ENCODE measurements at regions not wholly inside any gene's neighbourhood (a gene's known extent, or its start where the extent isn't known, plus 50 kb on each side); places are given as distances from the start of the nearest gene placed in this dataset.
"Not testable (repeated sequence)": the region's sequence is repeated elsewhere in the genome, so short reads cannot be mapped to it uniquely, and the experiment has no call there.

DNA sequence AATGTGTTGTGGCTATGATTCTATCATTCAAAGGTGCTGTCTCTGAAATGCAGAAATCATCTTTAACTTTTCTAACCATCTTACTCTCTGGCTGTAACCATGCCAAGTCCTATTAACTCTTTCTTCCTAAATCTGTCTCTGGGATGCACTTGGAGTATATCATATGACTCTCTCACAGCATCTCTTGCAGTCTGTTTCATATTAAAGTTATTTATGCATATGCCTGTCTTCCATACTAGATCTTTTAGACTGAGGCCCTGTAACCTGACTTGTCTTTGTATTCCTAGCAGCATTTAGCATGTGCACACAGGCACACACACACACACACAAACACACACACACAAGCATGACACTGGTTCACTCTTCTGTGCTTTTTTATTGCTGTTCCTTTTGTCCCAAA lies 320.6 kb downstream of the ETAA1 start:
- DNase-seq, result no peak

DNA sequence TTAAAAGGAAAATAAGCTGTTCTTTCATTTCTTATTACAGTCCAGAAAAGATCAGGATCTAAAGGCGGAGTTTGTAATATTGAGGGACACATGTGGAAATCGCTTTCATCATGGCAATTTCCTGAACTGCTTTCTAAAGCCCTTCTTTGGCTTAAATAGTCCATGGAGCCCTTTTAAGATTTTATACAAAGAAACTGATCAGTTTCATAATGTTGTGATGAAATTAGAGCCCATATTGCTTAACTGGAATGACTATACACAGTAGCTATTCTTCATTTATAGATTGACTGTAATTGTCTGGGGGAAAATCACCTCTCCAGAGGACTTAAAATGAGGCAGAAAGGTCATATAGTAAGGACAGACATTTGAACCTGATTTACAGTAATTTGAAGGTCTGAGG lies 322.2 kb downstream of the ETAA1 start:
- DNase-seq, result no peak

DNA sequence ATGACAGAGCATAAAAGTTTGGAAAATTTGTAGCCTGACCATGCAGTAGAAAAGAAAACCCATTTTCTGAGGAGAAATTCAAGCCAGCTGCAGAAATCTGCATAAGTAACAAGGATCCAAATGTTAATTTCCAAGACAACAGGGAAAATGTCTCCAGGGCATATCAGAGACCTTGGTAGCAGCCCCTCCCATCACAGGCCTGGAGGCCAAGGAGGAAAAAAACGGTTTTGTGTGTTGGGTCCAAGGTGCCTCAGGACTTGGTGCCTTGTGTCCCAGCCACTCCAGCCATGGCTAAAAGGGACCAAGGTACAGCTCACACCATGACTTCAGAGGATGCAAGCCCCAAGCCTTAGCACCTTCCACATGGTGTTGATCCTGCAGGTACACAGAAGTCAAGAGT lies 324.4 kb downstream of the ETAA1 start:
- no peak for DNase-seq

DNA sequence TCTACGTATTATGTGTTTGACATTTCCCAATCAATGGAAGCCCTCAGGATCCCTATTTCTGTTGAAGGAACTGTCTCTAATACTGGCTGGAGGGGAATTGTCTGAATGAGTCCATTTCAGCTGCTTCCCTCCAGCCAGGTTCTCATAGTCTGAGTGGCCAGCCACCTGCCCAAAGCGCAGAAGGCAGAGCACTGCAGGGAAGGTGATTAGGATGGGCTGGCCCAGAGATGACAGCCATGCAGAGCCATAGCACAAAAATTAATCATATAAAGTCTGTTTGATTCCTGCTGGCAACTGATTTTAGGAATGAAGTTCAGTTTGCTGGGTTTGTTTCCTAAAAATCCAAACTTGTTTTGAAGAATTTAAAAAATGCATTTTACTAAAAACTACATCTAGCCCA lies 327.1 kb downstream of the ETAA1 start:
- no peak for DNase-seq

DNA sequence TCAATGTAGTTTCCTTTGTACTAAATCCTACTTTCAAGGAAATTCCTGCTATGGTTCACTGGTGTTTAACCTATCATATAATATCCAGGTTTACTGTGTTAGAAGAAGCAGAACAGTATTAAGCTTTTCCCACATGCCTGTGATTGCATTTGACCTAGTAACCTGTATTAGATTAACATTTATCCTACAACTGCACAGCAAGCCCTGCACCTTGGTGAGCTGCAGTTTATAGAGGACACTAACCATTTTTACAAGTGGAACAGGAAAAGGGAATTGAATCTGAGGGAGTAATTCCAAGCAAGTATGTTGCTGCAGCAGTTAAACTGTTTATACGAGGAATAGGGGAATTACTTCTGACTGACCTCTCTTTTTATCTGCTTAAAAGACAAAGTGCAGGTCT lies 328.6 kb downstream of the ETAA1 start:
- DNase-seq, result no peak

DNA sequence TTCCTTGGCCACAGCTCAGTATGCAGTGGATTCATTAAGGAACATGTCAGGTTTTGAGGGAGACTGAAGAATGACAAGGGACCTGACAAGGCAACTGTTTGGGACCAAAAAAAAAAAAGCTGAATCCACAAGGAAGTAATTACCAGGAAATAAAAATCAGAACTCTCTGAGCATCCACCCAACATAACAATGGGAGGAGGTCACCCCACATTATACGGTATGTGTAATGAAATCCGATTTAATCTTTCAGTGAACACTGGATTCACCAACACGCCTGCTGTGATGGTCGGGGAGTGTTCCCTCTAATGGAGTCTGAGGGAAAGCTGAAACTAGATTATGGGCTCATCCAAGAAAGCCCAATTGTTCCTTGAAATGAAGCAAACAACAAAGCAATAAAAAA lies 329.3 kb downstream of the ETAA1 start:
- DNase-seq, result no peak

DNA sequence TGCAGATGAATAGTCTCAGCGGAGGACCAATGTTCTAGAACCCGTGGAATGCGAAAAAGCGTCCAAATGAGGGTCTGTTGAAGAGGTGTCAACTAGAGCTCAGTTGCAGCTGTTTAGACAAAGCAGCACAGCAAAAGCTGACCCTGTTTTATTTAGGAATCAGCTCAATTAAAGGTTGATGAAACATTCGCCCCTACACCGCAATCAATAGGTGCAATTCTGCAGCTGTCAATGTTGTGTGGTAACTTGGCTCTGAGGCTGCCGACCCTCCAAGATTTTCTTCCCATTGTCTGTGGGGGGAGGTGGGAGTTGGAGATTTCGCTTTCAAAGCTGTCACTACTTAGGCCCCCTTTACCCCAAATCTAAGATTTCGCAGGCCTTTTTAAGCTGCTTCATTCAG lies 330.0 kb downstream of the ETAA1 start:
- no peak for DNase-seq

DNA sequence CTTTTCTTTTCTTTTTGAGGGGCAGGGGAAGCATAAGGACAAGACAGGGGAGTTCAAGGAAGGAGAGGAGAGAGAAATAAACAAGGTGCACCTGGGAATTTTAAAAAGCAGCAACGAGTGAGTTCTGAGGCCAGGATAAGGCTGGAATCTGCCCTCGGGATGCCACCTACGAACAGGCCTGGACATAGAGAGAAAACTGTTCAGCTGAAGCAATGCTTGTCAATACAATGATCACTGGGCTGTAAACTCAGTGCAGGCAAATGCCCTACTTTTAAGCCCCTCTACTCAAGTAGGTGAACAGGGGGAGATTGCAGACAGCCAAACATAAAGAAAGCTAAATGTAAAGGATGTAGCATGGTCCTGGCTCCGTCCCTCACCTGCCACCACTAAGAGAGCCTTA lies 330.5 kb downstream of the ETAA1 start:
- no peak for DNase-seq

DNA sequence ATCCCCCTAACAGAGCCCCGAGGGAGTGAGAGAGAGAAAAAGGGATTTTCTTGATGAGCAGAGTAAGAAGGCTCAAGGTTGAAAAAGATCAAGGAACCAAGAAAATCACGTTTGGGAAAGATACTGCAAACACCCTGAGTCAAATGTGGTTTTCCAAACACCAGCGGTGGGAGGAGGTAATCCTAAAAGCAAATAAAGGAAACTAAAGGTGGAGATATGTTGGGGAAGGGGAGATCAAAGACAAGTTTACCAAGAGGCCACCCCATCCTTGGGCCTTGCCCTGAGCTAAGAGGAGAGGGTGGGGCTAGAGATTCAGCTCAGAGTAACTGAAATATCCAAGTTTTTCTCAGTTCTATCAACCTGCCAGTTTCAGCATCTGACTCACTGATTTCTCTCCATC lies 332.3 kb downstream of the ETAA1 start:
- DNase-seq, result no peak

DNA sequence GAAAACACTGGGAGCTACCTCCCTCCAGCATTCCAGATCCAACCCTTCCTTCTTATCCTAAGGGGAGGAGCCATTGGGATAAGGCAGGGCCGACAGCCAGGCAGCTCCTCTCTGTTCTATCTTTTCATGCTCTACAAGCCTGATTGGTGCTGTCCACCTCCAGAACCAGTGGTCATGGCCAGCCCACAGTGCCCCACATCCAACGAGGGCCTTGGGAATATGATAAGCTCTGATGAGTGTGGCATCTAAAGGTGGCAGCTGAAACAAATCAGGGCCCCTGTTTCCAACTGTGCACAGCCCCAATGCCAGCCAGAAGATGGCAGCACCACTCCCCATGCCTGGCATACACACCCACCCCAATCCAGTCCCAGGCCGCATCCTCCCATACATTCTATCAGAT lies 329.3 kb downstream of the C1D start:
- DNase-seq, result no peak

DNA sequence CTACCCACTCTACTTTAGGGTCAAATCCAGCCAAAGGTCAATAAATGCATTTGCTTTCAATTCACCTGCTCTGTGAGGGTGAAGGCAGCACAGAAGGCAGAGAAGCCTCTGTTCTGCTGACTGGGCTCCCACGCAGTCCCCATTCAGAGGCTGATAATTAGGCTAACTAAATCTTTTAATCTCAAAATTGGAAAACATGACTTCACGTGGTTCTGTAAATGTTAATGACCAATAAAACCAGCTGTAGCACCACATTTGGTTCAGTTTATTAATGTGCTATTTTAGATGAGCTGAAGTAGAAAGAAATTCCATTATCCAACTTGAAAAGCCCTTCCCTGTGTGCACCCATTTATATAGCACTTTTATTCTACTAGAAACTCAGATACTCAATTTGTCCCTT lies 310.6 kb downstream of the C1D start:
- DNase-seq, result no peak

DNA sequence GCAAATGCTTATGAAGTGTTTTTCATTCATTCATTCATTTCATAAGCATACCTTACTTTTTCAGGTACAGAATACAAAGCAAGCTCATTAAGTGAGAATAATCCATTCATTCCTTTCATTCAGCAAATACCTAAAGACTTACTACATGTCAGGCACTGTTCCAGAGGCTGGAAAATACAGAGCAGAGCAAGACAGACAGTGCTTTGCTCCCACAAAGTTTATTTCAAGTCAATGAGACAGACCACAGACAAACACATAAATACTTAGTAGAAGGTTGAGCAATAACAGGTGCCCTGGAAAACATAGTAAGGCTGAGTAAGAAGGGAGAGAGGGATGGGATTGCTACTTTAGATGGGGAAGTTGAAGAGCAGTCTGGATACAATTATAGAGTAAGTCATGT lies 309.8 kb downstream of the C1D start:
- no peak for DNase-seq

DNA sequence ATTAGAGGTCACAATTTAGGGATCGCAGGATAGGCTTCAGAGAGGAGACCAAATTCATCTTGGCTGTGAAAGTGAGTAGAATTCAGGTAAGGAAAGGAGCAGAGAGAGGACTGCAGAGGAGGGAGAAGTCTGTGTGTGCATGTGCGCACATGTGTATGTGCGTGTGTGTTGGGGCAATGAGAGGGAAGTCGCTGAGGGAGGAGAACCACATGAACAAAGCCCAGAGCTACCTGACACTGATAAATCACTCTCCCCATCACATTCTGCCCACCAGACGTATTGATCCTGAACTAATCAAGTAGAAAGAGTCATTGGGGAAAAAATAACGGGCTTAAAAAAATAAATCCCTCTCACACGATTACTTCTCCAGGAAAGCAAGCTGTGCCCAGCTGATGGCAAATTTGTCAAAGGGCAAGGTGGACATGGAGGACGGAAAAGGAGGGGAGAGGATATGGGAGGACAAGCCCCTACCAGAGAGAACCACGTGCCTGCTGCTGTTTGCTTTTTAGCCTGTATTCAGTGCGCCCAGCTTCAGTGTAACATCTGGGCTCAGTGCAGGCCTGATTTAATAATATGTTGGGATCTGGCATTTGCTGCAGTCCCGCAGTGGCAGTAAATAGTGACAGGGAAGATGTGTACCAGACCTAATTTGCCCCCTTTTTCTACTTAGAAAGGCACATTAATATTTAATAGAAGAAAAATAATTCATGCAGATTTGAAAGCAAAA lies 307.5 kb downstream of the C1D start:
- DNase-seq, result no peak

DNA sequence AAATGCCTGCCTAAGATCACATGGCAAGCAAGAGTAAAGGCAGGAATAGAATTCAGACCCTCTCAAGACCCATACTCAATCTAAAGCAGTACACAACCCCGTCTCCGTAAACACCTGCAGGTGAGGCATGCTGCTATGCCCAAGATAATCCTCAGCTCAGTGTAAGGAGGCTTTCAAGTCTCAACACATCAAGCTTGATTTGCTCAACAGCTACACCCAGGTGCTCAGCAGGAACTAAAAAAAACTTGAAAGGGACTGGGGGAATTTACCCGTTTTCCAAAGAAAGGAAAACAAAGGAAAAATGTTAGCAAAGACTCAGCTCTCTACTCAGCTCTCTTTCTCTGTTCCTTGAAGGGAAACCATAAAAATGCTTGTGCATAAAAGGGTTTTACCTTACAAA lies 301.8 kb downstream of the C1D start:
- no peak for DNase-seq

DNA sequence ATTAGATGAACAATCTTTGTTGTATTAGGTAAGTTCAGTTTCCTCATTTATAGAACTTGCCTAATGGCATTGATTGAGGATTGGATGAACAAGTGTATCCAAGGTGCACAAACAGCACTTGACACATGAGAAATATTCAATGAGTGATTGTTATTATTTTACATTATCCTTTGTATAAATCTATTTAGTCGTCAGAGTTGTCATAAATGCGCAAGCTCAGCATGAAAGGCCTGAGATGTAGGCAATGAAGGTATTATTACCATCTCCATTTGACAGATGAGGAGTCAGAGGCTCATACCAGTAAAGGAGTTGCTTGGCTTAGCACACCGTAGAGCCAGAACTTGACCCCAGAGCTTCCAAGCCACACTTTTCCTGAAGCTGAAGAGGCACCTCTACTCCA lies 291.4 kb downstream of the C1D start:
- no peak for DNase-seq

DNA sequence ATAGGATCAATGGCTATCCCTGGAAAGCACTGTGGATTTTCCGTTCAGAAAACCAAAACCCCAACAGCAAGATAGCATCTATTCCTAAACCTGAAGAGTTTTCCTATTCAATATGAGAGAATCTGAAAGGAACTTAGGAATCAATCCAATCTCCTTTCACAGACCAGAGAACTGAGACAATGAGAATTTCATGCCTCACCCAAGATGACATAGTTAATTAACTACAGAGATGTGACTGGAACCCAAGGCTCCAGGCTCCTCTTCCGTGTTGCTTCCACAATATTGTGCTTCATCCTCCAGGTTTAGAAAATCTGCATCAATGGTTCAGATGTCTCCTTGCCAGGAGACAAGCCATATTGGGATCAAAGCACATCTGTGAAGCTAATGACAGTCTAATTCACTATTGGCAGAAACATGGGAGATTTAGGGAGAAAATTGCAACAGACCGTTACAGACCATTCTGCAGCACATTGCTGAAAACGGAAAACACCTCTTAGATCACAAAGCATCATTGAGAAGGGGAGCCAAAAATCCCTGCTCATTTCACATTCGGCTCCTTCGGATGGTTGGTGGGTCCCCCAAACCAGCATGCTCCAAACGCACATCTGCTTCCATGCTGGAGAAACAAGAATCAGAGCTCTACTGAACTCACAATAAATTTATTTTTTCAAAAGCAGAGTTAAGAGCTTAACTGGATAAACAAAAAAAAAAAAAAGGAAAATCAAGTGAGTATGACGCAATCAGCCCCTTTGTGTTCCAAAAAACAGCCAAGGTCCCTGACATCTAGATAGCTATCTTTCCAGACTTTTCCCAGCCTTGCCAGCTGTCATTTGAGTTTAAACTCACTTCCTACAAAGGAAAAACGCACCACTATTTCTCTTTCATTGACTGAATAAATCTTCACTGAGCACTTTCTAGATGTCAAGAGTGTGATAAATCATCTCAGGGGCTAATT lies 290.3 kb downstream of the C1D start:
- DNase-seq, result no peak

DNA sequence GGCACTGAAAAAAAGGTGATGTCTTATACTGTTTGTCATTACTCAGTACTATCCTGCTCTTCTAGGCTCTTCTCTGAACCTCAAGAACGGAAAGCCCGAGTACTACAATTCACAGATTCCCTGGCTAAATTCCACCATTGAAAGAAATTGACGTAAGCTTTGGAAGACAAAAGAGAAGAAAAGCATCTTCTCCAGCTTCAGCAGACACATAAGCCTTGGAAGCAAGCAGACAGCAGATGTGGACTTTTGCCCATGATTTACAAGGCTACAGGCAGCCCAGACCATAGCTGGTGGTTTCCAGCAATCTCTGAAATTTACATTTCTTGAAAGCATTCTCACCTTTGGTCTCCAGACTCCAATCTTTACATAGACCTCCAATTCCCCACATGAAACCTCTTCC lies 289.0 kb downstream of the C1D start:
- DNase-seq, result no peak

DNA sequence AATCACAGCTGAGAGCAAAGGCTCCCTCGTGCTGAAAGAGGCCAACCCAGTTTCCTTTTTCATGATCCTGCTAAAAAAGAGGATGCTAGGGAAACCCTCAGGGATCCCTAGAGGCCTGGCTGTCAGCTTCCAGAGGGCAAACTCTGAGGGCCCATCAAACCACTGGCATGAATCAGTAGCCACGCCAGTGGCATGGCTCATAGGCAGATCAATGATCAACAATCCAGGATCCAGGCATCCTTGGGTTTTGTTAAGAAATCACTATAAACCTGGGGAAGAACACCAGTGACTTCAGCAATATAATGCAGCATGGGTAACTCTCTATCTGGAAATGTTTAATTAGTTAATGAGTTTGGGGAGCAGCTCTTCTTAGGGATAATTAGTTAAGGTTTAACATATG lies 286.5 kb downstream of the C1D start:
- no peak for DNase-seq

DNA sequence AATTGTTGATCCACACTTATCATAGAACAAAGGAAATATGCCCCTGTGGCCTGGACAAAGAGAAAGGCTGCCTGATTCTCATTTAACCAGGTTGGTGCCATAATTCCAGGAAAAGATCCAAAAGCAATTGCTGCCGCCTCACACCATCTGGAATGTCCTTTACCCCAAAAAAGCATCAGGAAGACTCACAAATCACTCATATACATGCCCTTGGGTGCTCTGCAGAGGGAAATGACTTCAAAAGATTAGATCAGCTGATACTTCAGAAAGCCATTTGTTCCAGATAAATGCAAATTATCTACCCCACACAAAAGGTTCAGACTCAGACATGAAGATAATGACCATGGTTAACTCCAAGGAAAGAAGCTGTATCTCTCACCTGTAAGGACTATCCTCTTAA lies 285.8 kb downstream of the C1D start:
- no peak for DNase-seq

DNA sequence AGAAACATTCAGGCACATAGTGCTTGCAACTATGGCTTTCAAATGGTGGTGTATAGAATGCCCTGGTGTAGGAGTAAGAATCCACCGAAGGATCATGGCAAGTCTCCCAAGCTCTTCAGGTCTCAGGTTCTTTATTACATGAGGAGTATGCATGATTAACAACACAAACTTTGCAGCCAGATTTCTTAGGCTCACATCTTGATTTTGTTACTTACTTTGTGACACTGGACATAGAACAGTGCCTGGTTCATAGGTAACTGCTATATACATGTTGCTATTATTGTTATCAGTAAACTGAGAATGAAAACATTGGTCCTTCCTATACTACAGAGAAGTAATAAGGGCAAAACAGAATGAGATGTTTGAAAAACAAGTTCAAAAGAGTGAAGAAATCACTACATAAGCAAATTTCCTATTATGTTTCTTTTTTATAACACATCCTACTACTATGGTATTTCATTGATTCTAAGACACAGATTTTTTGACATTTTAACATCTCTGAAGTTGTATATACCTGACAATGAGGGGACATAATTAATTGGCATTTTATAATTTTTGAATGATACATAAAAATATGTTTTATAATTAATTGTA lies 284.9 kb downstream of the C1D start:
- no peak for DNase-seq

DNA sequence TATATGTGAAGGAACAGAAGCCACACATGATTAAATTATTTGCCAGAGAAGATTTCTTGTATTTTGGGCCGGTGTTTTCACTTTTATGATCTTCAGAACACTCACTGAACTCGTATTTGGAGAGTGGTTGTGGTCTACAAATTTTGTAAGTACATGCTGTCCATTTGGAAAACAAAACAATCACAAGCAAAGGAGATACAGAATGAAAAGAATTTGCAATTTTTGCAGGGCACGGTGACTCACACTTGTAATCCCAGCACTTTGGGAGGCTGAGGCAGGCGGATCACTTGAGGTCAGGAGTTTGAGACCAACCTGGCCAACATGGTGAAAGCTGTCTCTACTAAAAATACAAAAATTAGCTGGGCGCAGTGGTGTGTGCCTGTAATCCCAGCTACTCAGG lies 282.0 kb downstream of the C1D start:
- DNase-seq, result not testable (repeated sequence)

DNA sequence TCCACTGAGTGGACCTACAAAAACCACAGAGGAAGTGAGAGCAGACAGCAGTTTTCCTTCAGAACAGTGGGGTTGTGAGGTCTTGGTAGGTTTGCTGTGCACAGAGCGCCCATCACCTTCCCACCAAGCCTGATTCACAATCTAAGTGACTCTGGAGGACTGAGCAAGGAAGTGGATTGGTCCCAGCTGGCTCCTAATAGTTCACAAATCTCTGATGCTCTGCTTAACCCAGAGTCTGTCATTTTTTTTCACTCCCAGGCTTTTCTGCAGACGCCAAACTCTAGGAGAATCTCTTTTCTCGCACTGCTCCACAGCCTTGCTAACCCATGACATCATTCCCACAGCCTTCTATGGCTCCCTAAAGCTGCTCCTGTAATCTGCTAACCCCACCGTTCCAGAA lies 280.4 kb downstream of the C1D start:
- DNase-seq, result no peak

DNA sequence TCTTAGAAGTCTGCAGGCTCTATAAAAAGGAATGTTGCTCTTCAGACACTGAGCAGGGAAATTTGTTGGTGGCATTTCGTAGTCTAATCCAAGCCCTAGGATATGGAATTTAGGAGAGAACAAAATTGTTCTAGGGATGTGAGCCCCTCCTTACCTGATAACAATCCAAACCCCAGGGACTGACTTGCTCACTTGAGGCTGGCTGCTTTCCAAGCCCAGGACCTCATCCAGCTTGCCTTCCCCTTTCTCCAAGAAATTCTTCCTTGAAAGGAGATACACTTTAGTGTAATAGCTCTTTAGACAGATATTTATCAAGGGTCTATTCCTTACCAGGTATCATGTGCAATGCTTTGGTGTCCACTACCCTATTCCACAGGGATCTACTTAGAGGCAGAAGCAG lies 279.8 kb downstream of the C1D start:
- DNase-seq, result no peak

DNA sequence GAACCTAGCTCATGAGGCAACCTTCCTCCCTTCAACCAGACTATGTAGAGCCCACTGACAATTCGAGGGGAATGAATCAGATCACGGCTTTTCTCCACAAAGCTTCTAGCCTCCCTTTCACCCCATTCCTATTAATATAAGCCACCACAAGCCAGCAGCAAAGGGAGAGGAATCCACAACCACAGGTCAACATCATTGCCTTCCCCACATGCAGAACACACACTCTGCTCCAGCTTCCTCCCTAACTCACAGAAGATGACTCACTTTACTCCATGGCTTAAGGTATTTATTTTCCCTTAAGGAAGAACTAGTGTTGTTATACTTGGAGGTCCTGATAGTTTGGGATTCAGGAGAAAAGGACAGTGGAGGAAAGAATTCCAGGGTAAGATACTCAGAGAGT lies 272.2 kb downstream of the C1D start:
- no peak for DNase-seq
